Ovary (tissue), 7 donors: ENCODE measurements at regions not wholly inside any gene's neighbourhood (a gene's known extent, or its start where the extent isn't known, plus 50 kb on each side); places are given as distances from the start of the nearest gene placed in this dataset.

Experiments
- DNase-seq, 5 donors: peaks; one replicate each; pipeline ENCODE4 v3.0.0-alpha.2; 2019 to 2020
- H3K27ac ChIP-seq, 2 donors: fragments of 200-600 bp; one replicate each; pipeline versions ENCODE4 v1.5.1 to v1.8.0; 2019 to 2022
- H3K27me3 ChIP-seq: fragments of 200-600 bp; one replicate; pipeline ENCODE4 v1.8.0; 2022
- H3K36me3 ChIP-seq: fragments of 200-600 bp; sonication (generic); one replicate; pipeline ENCODE4 v1.5.1; 2019
- H3K4me1 ChIP-seq: one replicate; pipeline ENCODE4 v1.8.1; 2013; ENCODE audit warnings: mild to moderate bottlenecking, moderate library complexity; ENCODE audit not compliant: insufficient read depth
- H3K4me3 ChIP-seq: fragments of 200-600 bp; sonication (generic); one replicate; pipeline ENCODE4 v1.5.1; 2017
- H3K9me3 ChIP-seq, 2 donors: fragments of 200-600 bp in 1 of 2; sonication (generic) in 1 of 2; one replicate each; pipeline versions ENCODE4 v1.5.1 to v1.8.1; 2013 to 2019; ENCODE audit warnings: mild to moderate bottlenecking in 1 of 2, moderate library complexity in 1 of 2
- CTCF ChIP-seq, 3 donors: fragments of 450-650 bp in 2 of 3; fragments of 200-600 bp in 1 of 3; IDR thresholded peaks; one replicate each; pipeline versions ENCODE4 v1.5.1 to v1.8.0; 2016 to 2022; ENCODE audit warnings: antibody characterized with exemption in 3 of 3, mild to moderate bottlenecking in 1 of 3
- EP300 ChIP-seq: sonication (generic); formaldehyde crosslinking; IDR thresholded peaks from one replicate; pipeline ENCODE4 v1.6.1; 2017; ENCODE audit warnings: antibody characterized with exemption
- POLR2A ChIP-seq: fragments of 450-650 bp; IDR thresholded peaks from one replicate; pipeline ENCODE4 v1.6.1; 2017; ENCODE audit warnings: antibody characterized with exemption, mild to moderate bottlenecking, moderate library complexity
- WGBS, 3 donors: extraction: QIAGEN DNeasy Blood & Tissue Kit in 1 of 3; methylation state at CpG; one replicate each; pipeline versions ENCODE4 v1.1.5 to v1.1.7; 2013 to 2017; 5-methylcytosine and 5-hydroxymethylcytosine counted together
- intact Hi-C, 4 donors: fragments of 100-400 bp; cut with DNase I; formaldehyde crosslinking; loops; one replicate each; pipeline versions ENCODE4 v1.11.0 to v1.15.1; 2022 to 2023
- donor health status: DM: no; HTN: no; CAD: no; lungs with moderate emphysema.
- donor health status: DM: no; HTN: no; CAD: no.
- donor health status: Bipolar disorder and iron deficiency.
- donor health status: DM: no; HTN: no; CAD: no.
- donor health status: DM: yes; HTN: yes; CAD: no.

GRCh38 chr6:141097471-141097870 lies 1035.3 kb upstream of the GJE1 start:
- no peak overlapping the region for H3K4me3 ChIP-seq
- 81 to 88% (median 82%) methylated on average over 1 of the region's 1 CpG for WGBS, 3 donors
- intact Hi-C loops: no loop called here

GRCh38 chr6:141095308-141095707 lies 1037.4 kb upstream of the GJE1 start:
- Histone ChIP-seq H3K36me3 (no peaks in the 10 kb centered on the region), H3K27ac (no peak overlapping the region), H3K27me3 (peaks cover 2% of the 10 kb centered on the region), H3K4me3 (no peak overlapping the region), H3K9me3 (no peaks in the 10 kb centered on the region), H3K4me1 (no peaks in the 10 kb centered on the region)
- WGBS, 3 donors: 57 to 79% (median 65%) methylated on average over 1 of the region's 1 CpG
- intact Hi-C loops: no loop called here
- TF ChIP-seq POLR2A: no peak
- no peak for TF ChIP-seq EP300
- TF ChIP-seq CTCF (IDR thresholded peaks at IDR 0.05): no peak
- DNase-seq: no peak

More at GRCh38 chr6:141097471-141097870, 1035.3 kb upstream of the GJE1 start:
- Histone ChIP-seq H3K27ac (no peak overlapping the region), H3K9me3 (no peaks in the 10 kb centered on the region), H3K36me3 (no peaks in the 10 kb centered on the region), H3K27me3 (no peaks in the 10 kb centered on the region), H3K4me1 (no peaks in the 10 kb centered on the region)
- TF ChIP-seq POLR2A (no peak), CTCF (IDR thresholded peaks at IDR 0.05) (no peak), EP300 (no peak)
- no peak for DNase-seq

GRCh38 chr6:141088171-141088570 lies 1044.6 kb upstream of the GJE1 start:
- no peak overlapping the region for H3K27ac ChIP-seq
- H3K9me3 ChIP-seq: no peaks in the 10 kb centered on the region
- no peaks in the 10 kb centered on the region for H3K36me3 ChIP-seq
- intact Hi-C loops: no loop called here
- H3K27me3 ChIP-seq: peaks cover 2% of the 10 kb centered on the region
- DNase-seq: no peak
- TF ChIP-seq CTCF (IDR thresholded peaks at IDR 0.05) (no peak), POLR2A (no peak), EP300 (no peak)
- no peak overlapping the region for H3K4me3 ChIP-seq
- no peaks in the 10 kb centered on the region for H3K4me1 ChIP-seq

- Histone ChIP-seq H3K9me3 (no peaks in the 10 kb centered on the region), H3K27ac (peak overlapping the region in 1 of 2 donors; percentile 1), H3K27me3 (no peaks in the 10 kb centered on the region), H3K4me3 (no peak overlapping the region), H3K4me1 (peaks cover 7% of the 10 kb centered on the region), H3K36me3 (no peaks in the 10 kb centered on the region)
- intact Hi-C loops: no loop called here
- no peak for TF ChIP-seq CTCF (IDR thresholded peaks at IDR 0.05)
- no peak for TF ChIP-seq POLR2A
- DNase-seq: peak in 2 of 5 donors; percentile 16 to 24
- WGBS, 3 donors: 87 to 96% (median 94%) methylated on average over 8 of the region's 8 CpGs
Observed at GRCh38 chr6:141077355-141078333, 1055.1 kb upstream of the GJE1 start.
